Inflammatory macrophage treated with lipopolysaccharide for 4 hours (primary cell): ENCODE measurements at regions not wholly inside any gene's neighbourhood (a gene's known extent, or its start where the extent isn't known, plus 50 kb on each side); places are given as distances from the start of the nearest gene placed in this dataset.
"Not testable (repeated sequence)": the region's sequence is repeated elsewhere in the genome, so short reads cannot be mapped to it uniquely, and the experiment has no call there.

Experiments used
- DNase-seq: peaks from one replicate; pipeline ENCODE4 v3.0.0-alpha.2; 2020

GRCh38 chr5:152529440-152529839 is 124.4 kb upstream of the NMUR2 start:
- DNase-seq = no peak

DNA sequence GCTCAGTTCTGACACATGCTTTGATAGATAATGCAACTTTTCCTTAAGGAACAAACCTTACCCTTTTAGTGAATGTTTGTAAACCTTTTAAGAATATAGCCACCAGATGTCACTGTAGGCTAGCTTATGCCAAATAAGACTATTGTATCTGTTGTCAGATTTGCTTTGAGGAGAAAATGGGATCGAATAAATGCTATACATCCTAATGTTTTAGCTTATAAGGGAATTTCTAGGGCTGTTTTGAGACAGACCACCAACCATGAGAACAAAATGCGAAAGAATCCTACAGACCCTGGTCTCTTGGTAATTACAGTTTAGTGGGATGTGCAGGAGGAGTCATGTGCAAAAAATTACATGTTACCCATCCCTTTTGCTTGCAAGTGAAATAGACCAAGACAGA is 127.6 kb upstream of the NMUR2 start:
- DNase-seq = peak; percentile 54

DNA sequence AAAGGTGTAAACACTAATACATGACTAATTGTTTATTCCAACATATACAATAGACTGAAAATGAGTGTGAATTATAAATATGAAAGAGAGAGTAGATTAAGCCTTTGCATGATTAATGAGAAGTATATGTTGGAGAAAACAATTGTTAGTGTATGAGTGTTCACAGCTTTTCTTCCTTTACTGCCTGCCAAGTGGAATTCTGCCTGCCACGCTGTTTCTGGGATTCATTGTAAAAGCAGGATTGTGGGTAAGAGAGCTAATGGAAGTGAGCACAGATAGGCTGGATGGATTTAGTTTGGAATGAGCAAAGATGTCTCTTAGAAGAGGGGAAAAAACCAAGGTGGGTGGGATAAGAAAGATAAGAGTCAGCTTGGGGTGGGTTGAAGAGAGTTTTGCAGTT is 129.6 kb upstream of the NMUR2 start:
- no peak for DNase-seq

- no peak for DNase-seq
Observed at GRCh38 chr5:152542741-152543140, 137.7 kb upstream of the NMUR2 start.

- DNase-seq = no peak
Observed at GRCh38 chr5:152546493-152546892, 141.4 kb upstream of the NMUR2 start.

DNA sequence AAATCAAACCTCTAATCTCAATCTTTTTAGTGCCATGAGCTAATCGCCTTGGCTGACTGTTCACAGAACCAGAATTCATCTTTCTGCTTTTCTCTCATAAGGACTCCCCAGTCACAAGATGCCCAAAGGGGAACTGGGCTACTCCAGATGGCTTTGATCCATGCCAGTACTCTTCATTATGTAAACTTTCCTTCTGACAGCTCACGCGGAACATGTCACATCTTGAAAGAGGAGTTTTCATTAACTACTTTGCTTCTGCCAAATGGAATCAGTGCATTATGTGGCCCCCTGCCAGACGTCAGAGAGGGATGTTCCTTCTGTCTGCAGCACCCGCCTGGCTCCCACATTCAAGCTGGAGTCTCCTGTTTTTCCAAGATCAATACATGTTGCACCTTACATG is 142.1 kb upstream of the NMUR2 start:
- DNase-seq = no peak

GRCh38 chr5:152549709-152550108 is 144.6 kb upstream of the NMUR2 start:
- DNase-seq = no peak

DNA sequence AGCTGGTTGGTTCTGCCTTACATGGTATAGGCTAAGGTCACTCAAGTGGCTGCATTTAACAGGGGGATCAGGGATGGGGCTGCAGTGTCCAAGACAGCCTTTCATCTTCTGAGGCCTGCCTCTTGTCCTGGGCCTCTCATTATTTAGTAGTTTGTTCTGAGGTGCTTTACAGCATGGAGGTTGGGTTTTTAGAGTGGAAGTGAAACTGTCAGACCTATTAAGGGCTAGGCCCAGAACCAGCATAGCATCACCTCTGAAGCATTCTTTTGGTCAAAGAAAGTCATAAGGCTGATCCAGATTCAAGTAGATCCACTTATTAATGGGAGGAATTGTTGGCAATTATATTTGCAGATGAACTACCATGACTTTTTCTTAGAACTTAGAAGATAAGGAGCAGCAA is 146.0 kb upstream of the NMUR2 start:
- DNase-seq = no peak

- DNase-seq = no peak
Observed at GRCh38 chr5:152556784-152557183, 151.7 kb upstream of the NMUR2 start.

DNA sequence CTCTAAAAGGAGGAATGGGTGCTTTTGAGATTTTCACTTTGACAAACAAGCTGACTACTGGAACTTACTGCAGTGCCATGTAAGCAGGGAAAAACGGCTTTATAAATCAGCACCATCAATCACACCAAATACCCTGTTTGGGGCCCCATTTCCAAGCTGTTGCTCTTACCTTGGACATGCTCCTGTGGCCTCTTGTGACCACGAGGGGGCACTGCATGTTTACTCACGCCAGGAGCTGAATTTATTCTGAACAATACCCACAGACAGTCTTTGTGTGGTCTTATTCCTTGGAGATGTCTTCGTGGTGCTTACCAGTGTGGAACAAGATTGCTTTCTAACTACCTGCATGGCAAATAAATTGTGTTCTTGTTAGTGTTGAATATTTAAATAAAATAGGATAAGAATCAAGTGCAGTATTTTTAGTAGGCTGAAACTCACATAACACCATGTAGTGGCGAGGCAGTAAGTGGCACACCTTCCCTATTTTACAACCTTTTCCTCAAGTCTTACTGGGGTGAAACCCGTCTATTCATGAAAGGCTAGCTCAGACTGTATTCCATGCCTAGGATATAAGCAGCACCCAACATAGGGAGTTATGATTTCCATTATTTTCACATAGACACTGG is 155.5 kb upstream of the NMUR2 start:
- peak; percentile 35 for DNase-seq

DNA sequence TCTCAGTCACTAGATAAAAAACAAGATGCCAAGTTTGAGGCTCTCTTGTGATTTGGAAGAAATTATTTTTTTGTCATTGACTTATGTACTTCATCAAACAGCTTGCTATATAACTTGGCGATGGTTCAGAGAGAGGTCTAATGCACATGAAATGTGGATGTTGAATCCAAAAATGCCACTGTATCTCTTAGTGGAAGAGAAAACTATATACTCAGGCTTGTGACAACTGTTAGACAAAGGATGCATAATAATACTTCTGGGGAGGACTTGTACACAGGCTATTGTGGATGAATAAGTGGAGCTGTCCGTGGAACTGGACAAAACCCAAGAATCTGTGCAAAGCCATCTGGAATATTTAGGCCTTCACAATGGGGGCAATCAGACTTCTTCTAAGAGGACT is 162.9 kb upstream of the NMUR2 start:
- no peak for DNase-seq

DNA sequence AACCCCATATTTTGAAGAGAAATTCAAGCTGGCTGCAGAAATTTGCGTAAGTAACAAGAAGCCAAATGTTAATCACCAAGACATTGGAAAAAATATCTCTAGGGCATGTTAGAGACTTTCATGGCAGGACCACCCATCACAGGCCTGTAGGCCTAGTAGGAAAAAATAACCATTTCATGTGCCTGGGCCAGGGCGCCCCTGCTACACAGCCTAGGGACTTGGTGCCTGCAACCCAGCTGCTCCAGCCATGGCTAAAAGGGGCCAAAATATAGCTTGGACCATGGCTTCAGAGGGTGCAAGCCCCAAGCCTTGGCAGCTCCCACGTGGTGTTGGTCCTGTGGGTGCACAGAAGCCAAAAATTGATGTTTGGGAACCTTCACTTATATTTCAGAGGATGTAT is 167.7 kb upstream of the NMUR2 start:
- DNase-seq = no peak

GRCh38 chr5:152584103-152584502 is 179.0 kb upstream of the NMUR2 start:
- DNase-seq = no peak

DNA sequence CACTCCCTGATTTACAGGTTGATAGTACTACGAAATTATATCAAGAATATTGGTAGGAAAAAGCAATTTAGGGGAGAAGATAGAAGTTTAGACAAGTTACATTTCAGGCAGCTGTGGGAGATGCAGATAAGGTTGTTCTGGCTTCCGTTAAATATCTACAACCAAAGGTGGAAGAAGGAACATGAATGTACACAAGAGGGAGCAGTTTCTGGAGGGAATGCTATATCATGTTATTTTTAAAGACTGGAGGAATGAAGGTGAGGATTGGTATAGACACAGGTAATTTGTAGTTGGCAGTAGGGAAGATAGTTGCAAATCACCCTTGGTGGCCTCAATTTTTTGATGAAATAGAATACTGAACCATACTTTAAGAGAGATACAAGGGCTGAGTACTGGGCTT is 187.3 kb upstream of the NMUR2 start:
- DNase-seq = no peak

GRCh38 chr5:152593388-152593787 is 188.3 kb upstream of the NMUR2 start:
- DNase-seq = no peak

GRCh38 chr5:152595405-152595804 is 190.3 kb upstream of the NMUR2 start:
- no peak for DNase-seq

GRCh38 chr5:152599096-152599495 is 194.0 kb upstream of the NMUR2 start:
- DNase-seq = no peak

GRCh38 chr5:152601806-152602732 is 197.0 kb upstream of the NMUR2 start:
- DNase-seq = no peak

- DNase-seq = not testable (repeated sequence)
Observed at GRCh38 chr5:152606050-152606449, 201.0 kb upstream of the NMUR2 start.

- no peak for DNase-seq
Observed at GRCh38 chr5:152606776-152607364, 201.8 kb upstream of the NMUR2 start.

DNA sequence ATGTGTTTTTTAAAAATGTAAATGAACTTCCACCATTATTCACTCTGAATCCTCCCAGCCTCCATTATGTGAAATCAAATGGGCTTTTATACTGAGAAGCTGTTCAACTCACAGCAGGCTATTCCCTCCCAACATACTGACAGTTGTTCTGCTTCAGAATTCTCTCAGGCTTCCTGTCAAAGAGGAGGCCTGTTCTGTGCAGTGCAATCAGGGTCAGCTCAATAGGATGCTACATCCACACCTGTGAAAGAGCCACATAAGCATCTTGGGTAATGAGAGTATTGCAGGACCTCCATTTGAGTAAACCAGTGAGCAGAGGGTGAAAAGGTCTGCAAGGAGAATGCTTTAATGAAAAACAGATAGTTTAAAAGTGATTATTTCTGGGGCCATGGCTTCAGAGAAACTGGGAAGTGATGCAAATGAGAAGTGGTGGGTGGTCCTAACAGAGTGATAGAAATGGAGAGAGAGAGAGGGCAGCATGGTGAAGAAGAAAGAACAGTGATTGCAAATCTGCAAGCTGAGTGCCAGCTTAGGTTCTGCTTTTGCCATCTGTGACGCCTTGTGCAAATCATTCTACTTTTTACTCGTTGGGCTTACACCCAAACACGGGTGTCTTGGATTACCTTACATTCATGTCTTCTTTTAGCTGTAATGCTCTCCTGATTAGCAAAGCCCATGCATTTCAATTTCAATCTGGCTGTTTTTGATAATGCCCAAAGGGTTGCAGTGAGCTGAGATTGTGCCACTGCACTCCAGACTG is 202.5 kb upstream of the NMUR2 start:
- DNase-seq = no peak

- no peak for DNase-seq
Observed at GRCh38 chr5:152608458-152608857, 203.4 kb upstream of the NMUR2 start.

- DNase-seq = no peak
Observed at GRCh38 chr5:152619756-152620155, 214.7 kb upstream of the NMUR2 start.
